ENCODE measurements at regions not wholly inside any gene's neighbourhood (a gene's known extent, or its start where the extent isn't known, plus 50 kb on each side); places are given as distances from the start of the nearest gene placed in this dataset.

GRCh38 chr12:65694130-65694529 lies 130.2 kb upstream of the HMGA2 start:
- DNase-seq (ENCODE audit: low spot score), result no peak
- no peak for TF ChIP-seq CTCF (IDR thresholded peaks at IDR 0.05; ENCODE audit: extremely low read depth, missing control alignments)

- no peak for DNase-seq (ENCODE audit: low spot score)
- TF ChIP-seq CTCF (IDR thresholded peaks at IDR 0.05; ENCODE audit: extremely low read depth, missing control alignments), result no peak
These were observed 129.0 kb upstream of the HMGA2 start for GRCh38 chr12:65695113-65695865.

GRCh38 chr12:65696227-65696626 lies 128.1 kb upstream of the HMGA2 start:
- DNase-seq (ENCODE audit: low spot score), result no peak
- TF ChIP-seq CTCF (IDR thresholded peaks at IDR 0.05; ENCODE audit: extremely low read depth, missing control alignments), result no peak

- TF ChIP-seq CTCF (IDR thresholded peaks at IDR 0.05; ENCODE audit: extremely low read depth, missing control alignments), result no peak
- no peak for DNase-seq (ENCODE audit: low spot score)
These were observed 125.0 kb upstream of the HMGA2 start for GRCh38 chr12:65699251-65699650.

GRCh38 chr12:65703176-65703575 lies 121.1 kb upstream of the HMGA2 start:
- no peak for DNase-seq (ENCODE audit: low spot score)
- TF ChIP-seq CTCF (IDR thresholded peaks at IDR 0.05; ENCODE audit: extremely low read depth, missing control alignments), result no peak

- no peak for TF ChIP-seq CTCF (IDR thresholded peaks at IDR 0.05; ENCODE audit: extremely low read depth, missing control alignments)
- DNase-seq (ENCODE audit: low spot score), result no peak
These were observed 118.9 kb upstream of the HMGA2 start for GRCh38 chr12:65705380-65705876.

- no peak for DNase-seq (ENCODE audit: low spot score)
- TF ChIP-seq CTCF (IDR thresholded peaks at IDR 0.05; ENCODE audit: extremely low read depth, missing control alignments), result no peak
These were observed 117.2 kb upstream of the HMGA2 start for GRCh38 chr12:65707051-65707450.
